DND-41 (cell line): ENCODE measurements at regions not wholly inside any gene's neighbourhood (a gene's known extent, or its start where the extent isn't known, plus 50 kb on each side); places are given as distances from the start of the nearest gene placed in this dataset.

Experiments used
- ATAC-seq: fragments of 200-7000 bp; cut with Tn5 transposase; 3 replicates; pipeline ENCODE4 v1.9.1; 2021; ENCODE audit warnings: low read depth; ENCODE audit not compliant: insufficient read depth
- DNase-seq: peaks from one replicate; pipeline ENCODE4 v3.0.0-alpha.2; 2020
- H2AFZ ChIP-seq: 2 replicates; pipeline ENCODE4 v1.6.0; 2012; ENCODE audit warnings: low read depth, low read length
- H3K27ac ChIP-seq: 2 replicates; pipeline ENCODE4 v1.5.1; 2012; ENCODE audit warnings: low read length, inconsistent platforms
- H3K27me3 ChIP-seq: fragments of 200-600 bp; sonication (generic); 2 replicates; pipeline ENCODE4 v1.6.0; 2012; ENCODE audit warnings: low read length, mild to moderate bottlenecking, inconsistent platforms; ENCODE audit not compliant: insufficient read depth, poor library complexity
- H3K36me3 ChIP-seq: 2 replicates; pipeline ENCODE4 v1.5.1; 2012; ENCODE audit warnings: low read length, inconsistent platforms; ENCODE audit not compliant: insufficient read depth
- H3K4me1 ChIP-seq: 2 replicates; pipeline ENCODE4 v1.5.1; 2012; ENCODE audit warnings: mild to moderate bottlenecking, low read length; ENCODE audit not compliant: insufficient read depth
- H3K4me2 ChIP-seq: 2 replicates; pipeline ENCODE4 v1.6.0; 2012; ENCODE audit warnings: mild to moderate bottlenecking, moderate library complexity, low read length, inconsistent platforms; ENCODE audit not compliant: insufficient read depth
- H3K4me3 ChIP-seq, 2 experiments: fragments of 200-600 bp in 1 of 2; shearing (Covaris generic) in 1 of 2; 2 replicates each; pipeline ENCODE4 v1.5.1; 2012 to 2016; ENCODE audit warnings: inconsistent platforms in 2 of 2, low read length in 2 of 2, mild to moderate bottlenecking in 2 of 2, low read depth in 1 of 2, moderate library complexity in 1 of 2
- H3K79me2 ChIP-seq: 2 replicates; pipeline ENCODE4 v1.6.0; 2012; ENCODE audit warnings: low read length, inconsistent platforms; ENCODE audit not compliant: insufficient read depth
- H3K9ac ChIP-seq: 2 replicates; pipeline ENCODE4 v1.6.0; 2012; ENCODE audit warnings: low read depth, mild to moderate bottlenecking, inconsistent platforms, low read length, moderate library complexity
- H3K9me3 ChIP-seq: 2 replicates; pipeline ENCODE4 v1.5.1; 2012; ENCODE audit warnings: low read length, moderate library complexity, mild to moderate bottlenecking, inconsistent platforms; ENCODE audit not compliant: insufficient read depth, severe bottlenecking
- H4K20me1 ChIP-seq: 2 replicates; pipeline ENCODE4 v1.6.0; 2012; ENCODE audit warnings: low read length; ENCODE audit not compliant: insufficient read depth
- EZH2 ChIP-seq: IDR thresholded peaks from 3 replicates; pipeline ENCODE4 v1.6.1; 2012; ENCODE audit warnings: borderline replicate concordance, low read depth, mild to moderate bottlenecking, moderate library complexity, low read length, inconsistent platforms; ENCODE audit not compliant: severe bottlenecking
- TF ChIP-seq, protein P1 (sequence below): IDR thresholded peaks from 2 replicates; pipeline ENCODE4 v1.5.1; 2012; ENCODE audit warnings: borderline replicate concordance, low read length, moderate library complexity, mild to moderate bottlenecking; ENCODE audit not compliant: poor library complexity, severe bottlenecking; ENCODE audit errors: extremely low read depth

DNA sequence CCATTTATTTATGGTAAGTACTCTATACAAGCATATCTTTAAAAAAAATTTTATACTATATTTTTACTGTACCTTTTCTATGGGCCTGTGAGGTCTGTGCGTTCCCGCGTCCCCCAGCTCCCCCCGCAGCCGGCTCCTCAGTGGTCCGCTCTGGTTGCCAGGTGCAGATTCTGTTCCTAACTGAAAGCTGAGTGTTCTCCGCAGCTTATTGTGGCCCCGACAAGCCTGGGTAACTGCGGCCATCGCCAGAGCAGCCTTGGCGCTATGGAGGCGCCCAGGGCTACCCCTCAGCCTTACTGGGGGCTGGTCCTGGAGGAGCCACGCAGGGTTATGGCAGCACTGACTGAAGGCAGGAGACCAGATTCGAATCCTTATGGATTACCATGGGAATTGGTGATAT is 896.8 kb downstream of the PCDH17 start:
- Histone ChIP-seq H3K79me2 (no peaks in the 10 kb centered on the region), H4K20me1 (no peaks in the 10 kb centered on the region), H3K4me1 (no peaks in the 10 kb centered on the region), H2AFZ (no peak overlapping the region), H3K4me2 (no peak overlapping the region), H3K27me3 (no peaks in the 10 kb centered on the region), H3K36me3 (no peaks in the 10 kb centered on the region), H3K27ac (no peak overlapping the region), H3K4me3 (no peak overlapping the region), H3K9ac (no peak overlapping the region), H3K9me3 (no peaks in the 10 kb centered on the region)
- ATAC-seq (no peak), DNase-seq (no peak)
- TF ChIP-seq, protein P1, sequence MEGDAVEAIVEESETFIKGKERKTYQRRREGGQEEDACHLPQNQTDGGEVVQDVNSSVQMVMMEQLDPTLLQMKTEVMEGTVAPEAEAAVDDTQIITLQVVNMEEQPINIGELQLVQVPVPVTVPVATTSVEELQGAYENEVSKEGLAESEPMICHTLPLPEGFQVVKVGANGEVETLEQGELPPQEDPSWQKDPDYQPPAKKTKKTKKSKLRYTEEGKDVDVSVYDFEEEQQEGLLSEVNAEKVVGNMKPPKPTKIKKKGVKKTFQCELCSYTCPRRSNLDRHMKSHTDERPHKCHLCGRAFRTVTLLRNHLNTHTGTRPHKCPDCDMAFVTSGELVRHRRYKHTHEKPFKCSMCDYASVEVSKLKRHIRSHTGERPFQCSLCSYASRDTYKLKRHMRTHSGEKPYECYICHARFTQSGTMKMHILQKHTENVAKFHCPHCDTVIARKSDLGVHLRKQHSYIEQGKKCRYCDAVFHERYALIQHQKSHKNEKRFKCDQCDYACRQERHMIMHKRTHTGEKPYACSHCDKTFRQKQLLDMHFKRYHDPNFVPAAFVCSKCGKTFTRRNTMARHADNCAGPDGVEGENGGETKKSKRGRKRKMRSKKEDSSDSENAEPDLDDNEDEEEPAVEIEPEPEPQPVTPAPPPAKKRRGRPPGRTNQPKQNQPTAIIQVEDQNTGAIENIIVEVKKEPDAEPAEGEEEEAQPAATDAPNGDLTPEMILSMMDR = no peak
- no peak for TF ChIP-seq EZH2

DNA sequence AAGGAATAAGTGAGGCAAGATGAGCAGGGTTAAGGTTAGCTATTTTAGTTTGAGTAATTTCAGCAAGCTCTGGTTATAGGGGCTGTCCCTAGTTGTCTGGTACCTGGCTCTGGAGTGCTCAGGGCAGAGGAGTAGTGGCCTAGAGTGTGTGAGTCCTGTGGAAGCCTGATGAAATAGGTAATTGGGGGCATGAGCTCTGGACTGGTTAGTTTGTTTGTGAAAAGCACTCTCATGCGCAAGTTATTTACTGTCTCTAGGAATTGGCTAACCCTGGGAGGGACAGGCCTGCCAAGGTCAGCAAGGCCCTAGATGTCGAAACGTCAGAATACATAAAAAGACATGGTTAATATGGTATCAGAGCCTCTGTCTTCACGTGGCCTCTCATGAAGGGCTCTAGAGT is 900.1 kb downstream of the PCDH17 start:
- Histone ChIP-seq H3K4me2 (no peak overlapping the region), H3K9ac (no peak overlapping the region), H3K4me3 (no peak overlapping the region), H4K20me1 (no peaks in the 10 kb centered on the region), H3K4me1 (no peaks in the 10 kb centered on the region), H2AFZ (no peak overlapping the region), H3K79me2 (no peaks in the 10 kb centered on the region), H3K36me3 (no peaks in the 10 kb centered on the region), H3K27ac (no peak overlapping the region), H3K27me3 (no peaks in the 10 kb centered on the region), H3K9me3 (no peaks in the 10 kb centered on the region)
- TF ChIP-seq EZH2 = no peak
- TF ChIP-seq, protein P1 = no peak
- DNase-seq (no peak), ATAC-seq (no peak)

DNA sequence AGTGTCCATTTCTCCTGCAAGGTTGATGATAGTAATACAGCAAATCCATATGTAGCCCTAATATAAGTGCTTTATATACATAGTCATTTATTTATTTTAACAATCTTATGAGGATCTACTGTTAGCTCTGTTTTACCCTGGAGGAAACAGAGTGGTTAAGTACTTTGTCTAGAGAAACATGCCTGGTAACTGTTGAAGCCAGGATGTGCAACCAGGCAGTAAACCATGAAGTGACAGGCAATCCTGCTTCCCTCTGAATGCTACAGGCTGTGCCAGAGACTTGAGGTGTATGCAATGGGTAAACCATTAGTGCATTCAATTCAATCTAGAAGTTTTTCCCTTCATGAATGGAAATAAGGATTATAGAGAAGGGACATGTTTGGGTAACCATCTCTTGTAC is 911.0 kb downstream of the PCDH17 start:
- H4K20me1 ChIP-seq = no peaks in the 10 kb centered on the region
- H3K27me3 ChIP-seq = no peaks in the 10 kb centered on the region
- H2AFZ ChIP-seq = no peak overlapping the region
- no peaks in the 10 kb centered on the region for H3K4me1 ChIP-seq
- H3K9me3 ChIP-seq = no peaks in the 10 kb centered on the region
- H3K4me2 ChIP-seq = no peak overlapping the region
- no peak overlapping the region for H3K4me3 ChIP-seq
- TF ChIP-seq EZH2 = no peak
- TF ChIP-seq, protein P1 = no peak
- H3K9ac ChIP-seq = no peak overlapping the region
- H3K36me3 ChIP-seq = no peaks in the 10 kb centered on the region
- DNase-seq (no peak), ATAC-seq (no peak)
- no peaks in the 10 kb centered on the region for H3K79me2 ChIP-seq
- H3K27ac ChIP-seq = no peak overlapping the region

DNA sequence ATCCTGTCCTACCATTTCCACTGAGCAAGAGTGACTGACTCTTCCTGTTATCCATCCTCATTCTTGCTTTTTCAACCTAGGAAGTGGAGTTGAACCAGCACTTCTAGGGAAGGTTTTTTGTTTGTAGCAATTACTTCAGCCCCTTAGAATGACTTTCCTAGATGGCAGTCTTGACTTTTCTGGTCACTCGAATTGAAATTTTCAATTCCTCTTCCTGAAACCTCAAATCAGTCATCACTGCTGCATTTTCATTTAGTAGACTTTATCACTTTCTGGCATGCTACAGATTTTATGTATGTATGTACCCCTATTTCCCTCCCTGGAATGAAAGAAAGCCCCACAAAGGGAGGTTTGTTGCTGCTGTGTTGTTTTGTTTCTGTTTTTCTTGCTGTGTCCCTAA is 915.9 kb downstream of the PCDH17 start:
- DNase-seq (no peak), ATAC-seq (no peak)
- H3K27ac ChIP-seq = no peak overlapping the region
- H3K4me1 ChIP-seq = no peaks in the 10 kb centered on the region
- H3K79me2 ChIP-seq = no peaks in the 10 kb centered on the region
- no peak overlapping the region for H2AFZ ChIP-seq
- H3K36me3 ChIP-seq = no peaks in the 10 kb centered on the region
- H3K4me3 ChIP-seq = no peak overlapping the region
- H3K9ac ChIP-seq = no peak overlapping the region
- H3K9me3 ChIP-seq = no peaks in the 10 kb centered on the region
- H3K27me3 ChIP-seq = no peaks in the 10 kb centered on the region
- TF ChIP-seq, protein P1 = no peak
- TF ChIP-seq EZH2 = no peak
- H3K4me2 ChIP-seq = no peak overlapping the region
- no peaks in the 10 kb centered on the region for H4K20me1 ChIP-seq
